ENCODE measurements at regions not wholly inside any gene's neighbourhood (a gene's known extent, or its start where the extent isn't known, plus 50 kb on each side); places are given as distances from the start of the nearest gene placed in this dataset.
"Not testable (repeated sequence)": the region's sequence is repeated elsewhere in the genome, so short reads cannot be mapped to it uniquely, and the experiment has no call there.

- CTCF ChIA-PET = no interaction called here
- no peak for DNase-seq (ENCODE audit: extremely low spot score)
- TF ChIP-seq CTCF (IDR thresholded peaks at IDR 0.05; ENCODE audit: control extremely low read depth, extremely low read depth, low read depth, missing control alignments) = no peak
- POLR2A ChIA-PET = no interaction called here
Measured at GRCh38 chrX:734362-734761, 103.8 kb downstream of the SHOX start.

- TF ChIP-seq CTCF (IDR thresholded peaks at IDR 0.05; ENCODE audit: control extremely low read depth, extremely low read depth, low read depth, missing control alignments) = no peak
- ChIA-PET CTCF (no interaction called here), POLR2A (no interaction called here)
- DNase-seq (ENCODE audit: extremely low spot score) = no peak
Measured at GRCh38 chrX:733961-734360, 103.4 kb downstream of the SHOX start.

- CTCF ChIA-PET = no interaction called here
- POLR2A ChIA-PET = no interaction called here
- no peak for TF ChIP-seq CTCF (IDR thresholded peaks at IDR 0.05; ENCODE audit: control extremely low read depth, extremely low read depth, low read depth, missing control alignments)
- DNase-seq (ENCODE audit: extremely low spot score) = no peak
Measured at GRCh38 chrX:729583-730409, 99.2 kb downstream of the SHOX start.

GRCh38 chrX:729101-729500 is 98.5 kb downstream of the SHOX start:
- not testable (repeated sequence) for DNase-seq (ENCODE audit: extremely low spot score)

GRCh38 chrX:728639-729038 is 98.0 kb downstream of the SHOX start:
- DNase-seq (ENCODE audit: extremely low spot score); CTCF ChIA-PET; POLR2A ChIA-PET: not testable (repeated sequence)

More at GRCh38 chrX:729101-729500, 98.5 kb downstream of the SHOX start:
- CTCF ChIA-PET, POLR2A ChIA-PET: not testable (repeated sequence)

GRCh38 chrX:727738-728621 is 97.4 kb downstream of the SHOX start:
- ChIA-PET POLR2A (no interaction called here), CTCF (no interaction called here)
- peak; percentile 5 for TF ChIP-seq CTCF (IDR thresholded peaks at IDR 0.05; ENCODE audit: control extremely low read depth, extremely low read depth, low read depth, missing control alignments)
- DNase-seq (ENCODE audit: extremely low spot score) = no peak

- CTCF ChIA-PET = no interaction called here
- TF ChIP-seq CTCF (IDR thresholded peaks at IDR 0.05; ENCODE audit: control extremely low read depth, extremely low read depth, low read depth, missing control alignments) = no peak
- POLR2A ChIA-PET = no interaction called here
- no peak for DNase-seq (ENCODE audit: extremely low spot score)
Measured at GRCh38 chrX:725971-726370, 95.4 kb downstream of the SHOX start.

Data from GM10248 (cell line).